NCI-H82 treated with DMSO at 0.1 percent for 48 hours (cell line): ENCODE measurements at regions not wholly inside any gene's neighbourhood (a gene's known extent, or its start where the extent isn't known, plus 50 kb on each side); places are given as distances from the start of the nearest gene placed in this dataset.

Source experiments
- DNase-seq: peaks from one replicate; lab custom pipeline; 2025; ENCODE audit not compliant: unreplicated experiment; lab: John Stamatoyannopoulos, UW

- DNase-seq: no peak
Measured at GRCh38 chr9:129335464-129336129, 157.5 kb upstream of the IER5L start.

GRCh38 chr9:129334105-129334935, 156.3 kb upstream of the IER5L start:
- DNase-seq: no peak

- no peak for DNase-seq
Measured at GRCh38 chr9:129333617-129334104, 155.6 kb upstream of the IER5L start.

- no peak for DNase-seq
Measured at GRCh38 chr9:129332581-129332980, 154.5 kb upstream of the IER5L start.

GRCh38 chr9:129331772-129332500, 153.9 kb upstream of the IER5L start:
- DNase-seq: no peak

GRCh38 chr9:129331493-129331765, 153.4 kb upstream of the IER5L start:
- DNase-seq: no peak

- DNase-seq: no peak
Measured at GRCh38 chr9:129330711-129331492, 152.8 kb upstream of the IER5L start.

GRCh38 chr9:129328355-129329042, 150.4 kb upstream of the IER5L start:
- no peak for DNase-seq

- DNase-seq: no peak
Measured at GRCh38 chr9:129327552-129328328, 149.7 kb upstream of the IER5L start.

GRCh38 chr9:129326061-129327005, 148.3 kb upstream of the IER5L start:
- DNase-seq: no peak

GRCh38 chr9:129324808-129325502, 146.9 kb upstream of the IER5L start:
- DNase-seq: no peak

- no peak for DNase-seq
Measured at GRCh38 chr9:129323999-129324553, 146.0 kb upstream of the IER5L start.

- DNase-seq: no peak
Measured at GRCh38 chr9:129323376-129323998, 145.4 kb upstream of the IER5L start.

- DNase-seq: no peak
Measured at GRCh38 chr9:129322641-129323375, 144.7 kb upstream of the IER5L start.

GRCh38 chr9:129322022-129322621, 144.1 kb upstream of the IER5L start:
- DNase-seq: no peak
